Testis (tissue), 2 donors: ENCODE measurements at regions not wholly inside any gene's neighbourhood (a gene's known extent, or its start where the extent isn't known, plus 50 kb on each side); places are given as distances from the start of the nearest gene placed in this dataset.

ENCODE experiments used
- DNase-seq: peaks from one replicate; pipeline ENCODE4 v3.0.0-alpha.2; 2019
- H3K27ac ChIP-seq, 2 donors: fragments of 200-600 bp; sonication (generic); one replicate each; pipeline ENCODE4 v1.5.1; 2019
- H3K27me3 ChIP-seq: fragments of 200-600 bp; sonication (generic); one replicate; pipeline ENCODE4 v1.5.1; 2019
- H3K36me3 ChIP-seq: fragments of 200-600 bp; sonication (generic); one replicate; pipeline ENCODE4 v1.5.1; 2017; ENCODE audit warnings: low read depth; ENCODE audit errors: missing control alignments
- H3K4me1 ChIP-seq: fragments of 200-600 bp; sonication (generic); one replicate; pipeline ENCODE4 v1.5.1; 2019
- H3K4me3 ChIP-seq, 2 donors: fragments of 200-600 bp; sonication (generic); one replicate each; pipeline ENCODE4 v1.5.1; 2017 to 2019
- H3K9me3 ChIP-seq: fragments of 200-600 bp; sonication (generic); one replicate; pipeline ENCODE4 v1.5.1; 2017
- CTCF ChIP-seq, 3 experiments: fragments of 450-650 bp in 2 of 3; fragments of 200-600 bp in 1 of 3; sonication (generic) in 1 of 3; IDR thresholded peaks; one replicate each; pipeline ENCODE4 v1.5.1; 2016 to 2019; ENCODE audit warnings: antibody characterized with exemption in 3 of 3, mild to moderate bottlenecking in 2 of 3, moderate library complexity in 1 of 3
- POLR2A ChIP-seq: fragments of 450-650 bp; IDR thresholded peaks from one replicate; pipeline ENCODE4 v1.6.1; 2017; ENCODE audit warnings: antibody characterized with exemption, mild to moderate bottlenecking, moderate library complexity
- WGBS, 2 donors: methylation state at CpG; one replicate each; pipeline ENCODE4 v1.1.5; 2018; 5-methylcytosine and 5-hydroxymethylcytosine counted together
- intact Hi-C: fragments of 100-400 bp; cut with DNase I; formaldehyde crosslinking; loops from one replicate; pipeline ENCODE4 v1.15.1; 2023; ENCODE audit warnings: low total_unique reads

DNA sequence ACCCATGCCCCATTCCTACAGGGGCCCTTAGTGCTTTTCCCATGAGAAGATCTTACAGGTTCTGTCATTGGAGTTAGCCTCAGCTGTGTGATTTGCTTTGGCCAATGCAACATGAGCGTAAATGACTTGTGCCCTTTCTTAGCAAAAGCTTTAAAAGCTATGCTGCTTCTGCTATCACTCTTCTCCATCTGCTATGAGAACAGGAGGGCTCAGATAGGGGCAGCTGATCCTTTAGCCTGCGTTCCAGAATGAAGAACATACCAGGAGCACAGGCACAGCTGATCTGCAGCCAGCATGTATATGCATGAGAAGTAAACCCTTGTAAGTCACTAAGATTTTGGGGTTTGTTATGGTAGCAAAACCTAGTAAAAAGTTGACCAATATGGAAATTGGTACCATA, 218.2 kb downstream of the SH2D4B start:
- intact Hi-C loops: no loop called here
- no peak for DNase-seq
- TF ChIP-seq POLR2A (no peak), CTCF (IDR thresholded peaks at IDR 0.05) (no peak)
- Histone ChIP-seq H3K4me3 (no peak overlapping the region), H3K9me3 (no peaks in the 10 kb centered on the region), H3K27ac (no peak overlapping the region), H3K36me3 (no peaks in the 10 kb centered on the region), H3K4me1 (no peaks in the 10 kb centered on the region), H3K27me3 (no peaks in the 10 kb centered on the region)
- 94 to 100% methylated on average over 2 of the region's 2 CpGs for WGBS, 2 donors

- Histone ChIP-seq H3K4me3 (no peak overlapping the region), H3K9me3 (no peaks in the 10 kb centered on the region), H3K27ac (no peak overlapping the region), H3K4me1 (no peaks in the 10 kb centered on the region), H3K27me3 (no peaks in the 10 kb centered on the region), H3K36me3 (no peaks in the 10 kb centered on the region)
- WGBS, 2 donors: 93 to 99% methylated on average over 5 of the region's 5 CpGs
- no peak for TF ChIP-seq CTCF (IDR thresholded peaks at IDR 0.05)
- TF ChIP-seq POLR2A: no peak
- intact Hi-C loops: no loop called here
- no peak for DNase-seq
Observed at GRCh38 chr10:80759693-80760092, 222.0 kb downstream of the SH2D4B start.

- Histone ChIP-seq H3K27me3 (no peaks in the 10 kb centered on the region), H3K27ac (no peak overlapping the region), H3K9me3 (no peaks in the 10 kb centered on the region), H3K36me3 (no peaks in the 10 kb centered on the region), H3K4me1 (no peaks in the 10 kb centered on the region), H3K4me3 (no peak overlapping the region)
- no peak for DNase-seq
- intact Hi-C loops: no loop called here
- 73 to 76% methylated on average over 2 of the region's 2 CpGs for WGBS, 2 donors
- no peak for TF ChIP-seq CTCF (IDR thresholded peaks at IDR 0.05)
- no peak for TF ChIP-seq POLR2A
Observed at GRCh38 chr10:80760914-80761371, 223.2 kb downstream of the SH2D4B start.

DNA sequence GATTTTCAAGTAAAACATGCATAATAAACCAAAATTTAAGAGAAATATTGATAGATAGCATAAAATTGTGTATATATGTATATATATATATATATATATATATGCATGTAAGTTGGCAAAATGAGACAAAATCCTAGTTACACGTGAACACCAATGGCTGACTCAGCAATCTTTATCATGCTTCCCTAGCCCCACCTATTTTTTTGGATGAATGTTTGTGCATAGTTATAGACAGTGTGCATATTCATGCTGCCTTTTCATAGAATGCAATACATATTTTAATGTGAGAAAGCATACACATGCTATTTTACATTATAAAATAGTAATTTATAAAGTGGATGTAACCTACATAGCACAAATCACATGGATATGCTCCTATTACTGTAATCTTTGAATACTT, 230.3 kb downstream of the SH2D4B start:
- no peak for DNase-seq
- WGBS, 2 donors: 59 to 60% methylated on average over 1 of the region's 1 CpG
- TF ChIP-seq CTCF (IDR thresholded peaks at IDR 0.05): no peak
- TF ChIP-seq POLR2A: no peak
- intact Hi-C loops: no loop called here
- H3K4me1 ChIP-seq: no peaks in the 10 kb centered on the region
- H3K9me3 ChIP-seq: no peaks in the 10 kb centered on the region
- H3K27ac ChIP-seq: no peak overlapping the region
- no peaks in the 10 kb centered on the region for H3K27me3 ChIP-seq
- no peaks in the 10 kb centered on the region for H3K36me3 ChIP-seq
- H3K4me3 ChIP-seq: no peak overlapping the region

- Histone ChIP-seq H3K9me3 (no peaks in the 10 kb centered on the region), H3K36me3 (no peaks in the 10 kb centered on the region), H3K4me1 (no peaks in the 10 kb centered on the region), H3K4me3 (no peak overlapping the region), H3K27ac (no peak overlapping the region), H3K27me3 (no peaks in the 10 kb centered on the region)
- TF ChIP-seq POLR2A: no peak
- no peak for TF ChIP-seq CTCF (IDR thresholded peaks at IDR 0.05)
- intact Hi-C loops: no loop called here
- 64 to 67% methylated on average over 2 of the region's 2 CpGs for WGBS, 2 donors
- no peak for DNase-seq
Observed at GRCh38 chr10:80769700-80770160, 232.0 kb downstream of the SH2D4B start.
